NB4 (cell line): ENCODE measurements at regions not wholly inside any gene's neighbourhood (a gene's known extent, or its start where the extent isn't known, plus 50 kb on each side); places are given as distances from the start of the nearest gene placed in this dataset.

ENCODE experiments used
- DNase-seq: peaks from one replicate; pipeline ENCODE4 v3.0.0; 2010; ENCODE audit warnings: low read depth
- H3K4me3 ChIP-seq: one replicate; pipeline ENCODE4 v1.5.1; 2011; ENCODE audit warnings: mild to moderate bottlenecking, low read depth, low read length, moderate library complexity
- MYC ChIP-seq: IDR thresholded peaks from 2 replicates; pipeline ENCODE4 v1.6.1; 2011; ENCODE audit warnings: low read depth, low read length
- POLR2A ChIP-seq: IDR thresholded peaks from 2 replicates; pipeline ENCODE4 v1.6.1; 2011; ENCODE audit warnings: mild to moderate bottlenecking; ENCODE audit not compliant: insufficient read length; ENCODE audit errors: extremely low read depth
- TF ChIP-seq, protein P1 (sequence below): IDR thresholded peaks from one replicate; pipeline ENCODE4 v1.5.1; 2012; ENCODE audit warnings: low read depth, low read length
- TF ChIP-seq, protein P2 (sequence below): IDR thresholded peaks from 2 replicates; pipeline ENCODE4 v1.6.1; 2011; ENCODE audit warnings: low read depth, low read length

DNA sequence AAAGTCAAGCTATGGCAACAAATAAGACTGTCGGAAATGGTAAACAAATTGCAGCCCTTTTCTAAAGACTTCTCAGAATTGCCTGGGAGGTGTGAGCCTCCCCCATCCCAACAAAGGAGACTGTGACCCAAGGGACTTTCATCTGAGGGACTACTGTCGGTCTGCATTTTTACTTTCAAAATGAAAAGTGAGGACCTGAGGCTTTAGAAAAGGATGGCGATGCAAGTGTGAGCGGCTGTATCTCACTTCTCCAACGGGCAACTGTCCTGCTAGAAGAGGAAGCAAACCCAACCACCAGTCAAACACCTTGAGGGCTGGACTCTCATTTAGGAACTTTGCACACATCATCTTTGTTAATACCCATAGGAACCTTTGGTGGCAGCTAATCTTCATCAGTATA, 62.6 kb upstream of the CLNK start:
- no peak overlapping the region for H3K4me3 ChIP-seq
- DNase-seq, result no peak
- TF ChIP-seq, protein P1, sequence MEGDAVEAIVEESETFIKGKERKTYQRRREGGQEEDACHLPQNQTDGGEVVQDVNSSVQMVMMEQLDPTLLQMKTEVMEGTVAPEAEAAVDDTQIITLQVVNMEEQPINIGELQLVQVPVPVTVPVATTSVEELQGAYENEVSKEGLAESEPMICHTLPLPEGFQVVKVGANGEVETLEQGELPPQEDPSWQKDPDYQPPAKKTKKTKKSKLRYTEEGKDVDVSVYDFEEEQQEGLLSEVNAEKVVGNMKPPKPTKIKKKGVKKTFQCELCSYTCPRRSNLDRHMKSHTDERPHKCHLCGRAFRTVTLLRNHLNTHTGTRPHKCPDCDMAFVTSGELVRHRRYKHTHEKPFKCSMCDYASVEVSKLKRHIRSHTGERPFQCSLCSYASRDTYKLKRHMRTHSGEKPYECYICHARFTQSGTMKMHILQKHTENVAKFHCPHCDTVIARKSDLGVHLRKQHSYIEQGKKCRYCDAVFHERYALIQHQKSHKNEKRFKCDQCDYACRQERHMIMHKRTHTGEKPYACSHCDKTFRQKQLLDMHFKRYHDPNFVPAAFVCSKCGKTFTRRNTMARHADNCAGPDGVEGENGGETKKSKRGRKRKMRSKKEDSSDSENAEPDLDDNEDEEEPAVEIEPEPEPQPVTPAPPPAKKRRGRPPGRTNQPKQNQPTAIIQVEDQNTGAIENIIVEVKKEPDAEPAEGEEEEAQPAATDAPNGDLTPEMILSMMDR, result no peak
- no peak for TF ChIP-seq MYC
- no peak for TF ChIP-seq POLR2A
- TF ChIP-seq, protein P2, sequence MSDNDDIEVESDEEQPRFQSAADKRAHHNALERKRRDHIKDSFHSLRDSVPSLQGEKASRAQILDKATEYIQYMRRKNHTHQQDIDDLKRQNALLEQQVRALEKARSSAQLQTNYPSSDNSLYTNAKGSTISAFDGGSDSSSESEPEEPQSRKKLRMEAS, result no peak

GRCh38 chr4:10746371-10747171, 62.0 kb upstream of the CLNK start:
- TF ChIP-seq, protein P1, result no peak
- TF ChIP-seq, protein P2, result no peak
- TF ChIP-seq POLR2A (no peak), MYC (no peak)
- no peak for DNase-seq
- H3K4me3 ChIP-seq, result no peak overlapping the region

DNA sequence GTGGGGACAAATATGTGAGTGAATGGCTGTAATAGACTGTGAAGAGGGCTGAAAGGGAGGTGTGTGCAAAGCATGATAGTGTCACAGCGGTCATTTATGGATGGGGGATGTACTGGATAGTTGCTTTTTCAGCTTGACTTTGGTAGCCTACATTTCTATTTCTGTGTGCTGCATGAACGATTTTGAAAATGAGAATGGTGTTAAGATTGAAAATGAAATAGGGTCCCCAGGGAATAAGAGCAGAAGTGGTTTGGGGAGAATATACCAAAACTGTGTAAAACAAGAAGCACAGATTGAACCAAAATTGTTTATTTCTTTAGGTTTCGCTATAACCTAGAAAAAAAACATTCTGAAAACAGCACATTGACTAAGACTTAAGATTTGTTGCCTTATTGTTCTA, 58.8 kb upstream of the CLNK start:
- DNase-seq, result no peak
- TF ChIP-seq MYC (no peak), POLR2A (no peak)
- TF ChIP-seq, protein P2, result no peak
- TF ChIP-seq, protein P1, result no peak
- H3K4me3 ChIP-seq, result no peak overlapping the region

GRCh38 chr4:10741961-10742699, 57.6 kb upstream of the CLNK start:
- H3K4me3 ChIP-seq, result no peak overlapping the region
- TF ChIP-seq, protein P2, result no peak
- TF ChIP-seq MYC, result no peak
- TF ChIP-seq, protein P1, result no peak
- no peak for TF ChIP-seq POLR2A
- no peak for DNase-seq

GRCh38 chr4:10740891-10741620, 56.5 kb upstream of the CLNK start:
- no peak overlapping the region for H3K4me3 ChIP-seq
- TF ChIP-seq, protein P1, result no peak
- no peak for DNase-seq
